Smooth muscle cell (in vitro differentiated cells): ENCODE measurements at regions not wholly inside any gene's neighbourhood (a gene's known extent, or its start where the extent isn't known, plus 50 kb on each side); places are given as distances from the start of the nearest gene placed in this dataset.

Experiments used
- DNase-seq: peaks from one replicate; lab custom pipeline; 2025; ENCODE audit not compliant: unreplicated experiment; lab: John Stamatoyannopoulos, UW
- H2AFZ ChIP-seq: fragments of 200-600 bp; sonication (generic); 2 replicates; pipeline ENCODE4 v1.6.0; 2016; ENCODE audit warnings: antibody characterized with exemption, low read depth, mild to moderate bottlenecking
- H3F3A ChIP-seq: fragments of 200-600 bp; sonication (generic); 2 replicates; pipeline ENCODE4 v1.6.0; 2017; ENCODE audit warnings: antibody characterized with exemption, low read depth
- H3K27ac ChIP-seq: fragments of 200-600 bp; sonication (generic); 2 replicates; pipeline ENCODE4 v1.5.1; 2016; ENCODE audit warnings: low read depth, mild to moderate bottlenecking
- H3K27me3 ChIP-seq: fragments of 200-600 bp; sonication (generic); 2 replicates; pipeline ENCODE4 v1.6.1; 2016; ENCODE audit warnings: low read depth, mild to moderate bottlenecking
- H3K36me3 ChIP-seq: fragments of 200-600 bp; sonication (generic); 2 replicates; pipeline ENCODE4 v1.5.1; 2016; ENCODE audit warnings: low read depth
- H3K4me1 ChIP-seq: fragments of 200-600 bp; sonication (generic); 2 replicates; pipeline ENCODE4 v1.5.1; 2016; ENCODE audit warnings: low read depth
- H3K4me2 ChIP-seq: fragments of 200-600 bp; sonication (generic); 2 replicates; pipeline ENCODE4 v1.6.0; 2016; ENCODE audit warnings: mild to moderate bottlenecking
- H3K4me3 ChIP-seq: fragments of 200-600 bp; sonication (generic); 2 replicates; pipeline ENCODE4 v1.5.1; 2016; ENCODE audit warnings: mild to moderate bottlenecking
- H3K79me2 ChIP-seq: fragments of 200-600 bp; sonication (generic); 2 replicates; pipeline ENCODE4 v1.6.0; 2016; ENCODE audit warnings: low read depth, mild to moderate bottlenecking
- H3K9ac ChIP-seq: fragments of 200-600 bp; sonication (generic); 2 replicates; pipeline ENCODE4 v1.6.0; 2016; ENCODE audit warnings: low read depth
- H3K9me3 ChIP-seq: fragments of 200-600 bp; sonication (generic); replicated peaks from 2 replicates; pipeline ENCODE4 v1.5.1; 2016; ENCODE audit warnings: low read depth
- H4K20me1 ChIP-seq: fragments of 200-600 bp; sonication (generic); 2 replicates; pipeline ENCODE4 v1.6.0; 2016; ENCODE audit warnings: low read depth
- WGBS: methylation state at CpG from one replicate; pipeline ENCODE4 v1.1.7; 2016; ENCODE audit warnings: low lambda C conversion rate; 5-methylcytosine and 5-hydroxymethylcytosine counted together
- TF ChIP-seq, protein P1 (sequence below): fragments of 200-600 bp; sonication (generic); IDR thresholded peaks from 2 replicates; pipeline ENCODE4 v1.5.1; 2017; ENCODE audit warnings: borderline replicate concordance, mild to moderate bottlenecking, antibody characterized with exemption; ENCODE audit not compliant: insufficient read depth, poor library complexity, severe bottlenecking

DNA sequence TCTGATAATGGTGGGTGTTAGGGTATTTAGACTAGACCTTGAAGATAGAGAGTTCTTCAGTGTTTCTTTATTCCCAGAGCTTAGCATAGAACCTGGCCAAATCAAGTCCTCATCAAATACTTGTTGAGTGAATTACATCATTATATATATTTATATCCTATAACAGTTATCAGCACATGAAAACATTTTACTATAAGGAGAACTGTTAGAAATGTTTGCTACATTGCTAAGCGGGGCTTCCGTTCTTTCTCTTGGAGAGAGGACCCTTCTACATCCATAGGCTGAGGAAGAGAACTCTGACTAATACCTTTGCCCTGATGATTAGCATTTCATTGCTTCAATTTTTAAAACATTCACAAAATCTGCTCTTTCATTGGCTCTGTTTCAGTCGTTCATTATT lies 66.5 kb upstream of the NBL1 start:
- TF ChIP-seq, protein P1, sequence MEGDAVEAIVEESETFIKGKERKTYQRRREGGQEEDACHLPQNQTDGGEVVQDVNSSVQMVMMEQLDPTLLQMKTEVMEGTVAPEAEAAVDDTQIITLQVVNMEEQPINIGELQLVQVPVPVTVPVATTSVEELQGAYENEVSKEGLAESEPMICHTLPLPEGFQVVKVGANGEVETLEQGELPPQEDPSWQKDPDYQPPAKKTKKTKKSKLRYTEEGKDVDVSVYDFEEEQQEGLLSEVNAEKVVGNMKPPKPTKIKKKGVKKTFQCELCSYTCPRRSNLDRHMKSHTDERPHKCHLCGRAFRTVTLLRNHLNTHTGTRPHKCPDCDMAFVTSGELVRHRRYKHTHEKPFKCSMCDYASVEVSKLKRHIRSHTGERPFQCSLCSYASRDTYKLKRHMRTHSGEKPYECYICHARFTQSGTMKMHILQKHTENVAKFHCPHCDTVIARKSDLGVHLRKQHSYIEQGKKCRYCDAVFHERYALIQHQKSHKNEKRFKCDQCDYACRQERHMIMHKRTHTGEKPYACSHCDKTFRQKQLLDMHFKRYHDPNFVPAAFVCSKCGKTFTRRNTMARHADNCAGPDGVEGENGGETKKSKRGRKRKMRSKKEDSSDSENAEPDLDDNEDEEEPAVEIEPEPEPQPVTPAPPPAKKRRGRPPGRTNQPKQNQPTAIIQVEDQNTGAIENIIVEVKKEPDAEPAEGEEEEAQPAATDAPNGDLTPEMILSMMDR, result no peak
- no peak overlapping the region for H2AFZ ChIP-seq
- H3K4me1 ChIP-seq, result no peaks in the 10 kb centered on the region
- no peaks in the 10 kb centered on the region for H3K36me3 ChIP-seq
- H3K27ac ChIP-seq, result no peak overlapping the region
- DNase-seq, result no peak
- H3K4me3 ChIP-seq, result no peak overlapping the region
- no peak overlapping the region for H3K4me2 ChIP-seq
- H4K20me1 ChIP-seq, result no peaks in the 10 kb centered on the region
- H3K9me3 ChIP-seq, result no peaks in the 10 kb centered on the region
- no peaks in the 10 kb centered on the region for H3F3A ChIP-seq
- no peak overlapping the region for H3K9ac ChIP-seq
- 90% methylated on average over 3 of the region's 3 CpGs for WGBS
- no peaks in the 10 kb centered on the region for H3K27me3 ChIP-seq
- no peaks in the 10 kb centered on the region for H3K79me2 ChIP-seq

DNA sequence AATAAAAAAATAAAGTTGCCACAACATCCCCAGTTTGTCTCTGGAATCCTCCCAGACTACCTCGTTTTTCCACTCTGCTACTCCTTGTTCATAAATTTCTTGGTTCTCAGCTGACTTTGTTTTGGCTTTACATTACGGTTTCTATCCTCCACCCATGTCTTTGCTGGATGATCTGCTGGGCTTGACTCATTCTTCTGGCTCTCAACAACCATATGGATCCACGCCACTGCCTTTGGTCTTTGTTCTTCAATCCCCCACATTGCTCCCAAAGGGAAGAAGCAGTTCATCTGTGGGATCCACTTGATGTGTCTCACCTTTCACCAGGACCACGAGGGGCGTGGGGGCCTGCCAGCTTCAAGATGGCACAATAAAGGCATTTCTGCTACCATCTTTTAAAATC lies 67.1 kb upstream of the NBL1 start:
- DNase-seq, result no peak
- H3K9ac ChIP-seq, result no peak overlapping the region
- H3K4me2 ChIP-seq, result no peak overlapping the region
- no peak overlapping the region for H3K27ac ChIP-seq
- no peaks in the 10 kb centered on the region for H3F3A ChIP-seq
- TF ChIP-seq, protein P1, result no peak
- H2AFZ ChIP-seq, result no peak overlapping the region
- no peaks in the 10 kb centered on the region for H4K20me1 ChIP-seq
- H3K79me2 ChIP-seq, result no peaks in the 10 kb centered on the region
- no peaks in the 10 kb centered on the region for H3K9me3 ChIP-seq
- no peaks in the 10 kb centered on the region for H3K36me3 ChIP-seq
- H3K27me3 ChIP-seq, result no peaks in the 10 kb centered on the region
- no peaks in the 10 kb centered on the region for H3K4me1 ChIP-seq
- 76% methylated on average over 5 of the region's 5 CpGs for WGBS
- no peak overlapping the region for H3K4me3 ChIP-seq

DNA sequence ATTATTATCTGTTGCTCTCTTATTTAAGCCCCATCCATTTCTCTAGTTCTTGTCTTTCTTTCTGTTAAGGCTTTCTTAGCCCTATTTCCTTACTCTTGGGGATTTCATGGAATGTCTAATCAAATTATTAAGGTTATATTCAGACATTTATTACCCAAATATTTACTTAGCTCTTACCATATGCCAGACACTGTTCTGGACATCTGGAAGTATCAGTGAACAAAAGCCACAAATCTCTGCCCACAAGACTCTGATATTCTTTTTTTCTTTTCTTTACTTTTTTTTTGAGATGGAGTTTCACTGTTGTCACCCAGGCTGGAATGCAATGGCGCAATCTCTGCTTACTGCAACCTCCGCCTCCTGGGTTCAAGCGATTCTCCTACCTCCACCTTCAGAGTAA lies 74.3 kb upstream of the NBL1 start:
- Histone ChIP-seq H3K27ac (no peak overlapping the region), H4K20me1 (no peaks in the 10 kb centered on the region), H3K4me1 (no peaks in the 10 kb centered on the region), H3K4me3 (no peak overlapping the region), H3K4me2 (no peak overlapping the region), H2AFZ (no peak overlapping the region), H3K9me3 (no peaks in the 10 kb centered on the region), H3F3A (no peaks in the 10 kb centered on the region), H3K79me2 (no peaks in the 10 kb centered on the region), H3K9ac (no peak overlapping the region), H3K36me3 (no peaks in the 10 kb centered on the region), H3K27me3 (no peaks in the 10 kb centered on the region)
- WGBS, result 88% methylated on average over 3 of the region's 3 CpGs
- no peak for DNase-seq
- TF ChIP-seq, protein P1, result no peak

DNA sequence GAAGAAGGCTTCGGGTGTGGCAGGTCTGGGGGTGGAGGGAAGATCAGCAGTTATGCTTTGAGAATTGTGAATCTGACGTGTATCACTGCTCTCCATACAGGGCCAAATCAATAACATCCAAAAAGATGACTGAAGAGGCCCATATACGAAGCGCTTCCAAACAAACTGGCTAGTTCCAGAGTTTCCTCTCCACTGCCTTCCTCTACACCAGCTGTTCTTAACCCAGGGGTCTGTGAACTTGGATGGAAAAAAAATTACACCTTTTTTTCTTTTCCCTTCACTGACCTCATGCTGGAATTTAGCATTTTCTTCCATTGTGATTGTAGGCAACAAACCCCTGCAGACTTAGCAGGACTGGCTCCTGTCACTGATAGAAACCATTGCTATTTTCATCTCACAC lies 77.1 kb upstream of the NBL1 start:
- TF ChIP-seq, protein P1, result no peak
- no peak for DNase-seq
- WGBS, result 100% methylated on average over 4 of the region's 4 CpGs
- Histone ChIP-seq H3K9ac (no peak overlapping the region), H3K9me3 (no peaks in the 10 kb centered on the region), H2AFZ (no peak overlapping the region), H3F3A (no peaks in the 10 kb centered on the region), H3K27ac (no peak overlapping the region), H3K79me2 (no peaks in the 10 kb centered on the region), H3K36me3 (no peaks in the 10 kb centered on the region), H3K4me3 (no peak overlapping the region), H4K20me1 (no peaks in the 10 kb centered on the region), H3K27me3 (no peaks in the 10 kb centered on the region), H3K4me2 (no peak overlapping the region), H3K4me1 (no peaks in the 10 kb centered on the region)
